Dermis blood vessel endothelial cell (primary cell): ENCODE measurements at regions not wholly inside any gene's neighbourhood (a gene's known extent, or its start where the extent isn't known, plus 50 kb on each side); places are given as distances from the start of the nearest gene placed in this dataset.

Experiments used
- DNase-seq: peaks from one replicate; pipeline ENCODE4 v3.0.0; 2010

- DNase-seq, result no peak
Measured at GRCh38 chr13:100754459-100754858, 79.9 kb upstream of the TMTC4 start.

GRCh38 chr13:100753376-100753775, 78.8 kb upstream of the TMTC4 start:
- no peak for DNase-seq

GRCh38 chr13:100751826-100752225, 77.2 kb upstream of the TMTC4 start:
- DNase-seq, result no peak

GRCh38 chr13:100746953-100747683, 72.5 kb upstream of the TMTC4 start:
- DNase-seq, result no peak

GRCh38 chr13:100738176-100738855, 63.7 kb upstream of the TMTC4 start:
- DNase-seq, result no peak

- no peak for DNase-seq
Measured at GRCh38 chr13:100735494-100735893, 60.9 kb upstream of the TMTC4 start.

GRCh38 chr13:100734194-100734720, 59.7 kb upstream of the TMTC4 start:
- DNase-seq, result no peak

- no peak for DNase-seq
Measured at GRCh38 chr13:100733261-100733660, 58.7 kb upstream of the TMTC4 start.

- no peak for DNase-seq
Measured at GRCh38 chr13:100728201-100728600, 53.6 kb upstream of the TMTC4 start.

GRCh38 chr13:100725472-100725871, 50.9 kb upstream of the TMTC4 start:
- DNase-seq, result no peak

GRCh38 chr13:100724568-100724967, 50.0 kb upstream of the TMTC4 start:
- DNase-seq, result no peak
